GM19395 (cell line): ENCODE measurements at regions not wholly inside any gene's neighbourhood (a gene's known extent, or its start where the extent isn't known, plus 50 kb on each side); places are given as distances from the start of the nearest gene placed in this dataset.

Experiments
- ATAC-seq: cut with Tn5 transposase; IDR thresholded peaks from one replicate; pipeline ENCODE4 v1.9.1; 2021; ENCODE audit warnings: mild to moderate bottlenecking, moderate library complexity; ENCODE audit not compliant: unreplicated experiment

DNA sequence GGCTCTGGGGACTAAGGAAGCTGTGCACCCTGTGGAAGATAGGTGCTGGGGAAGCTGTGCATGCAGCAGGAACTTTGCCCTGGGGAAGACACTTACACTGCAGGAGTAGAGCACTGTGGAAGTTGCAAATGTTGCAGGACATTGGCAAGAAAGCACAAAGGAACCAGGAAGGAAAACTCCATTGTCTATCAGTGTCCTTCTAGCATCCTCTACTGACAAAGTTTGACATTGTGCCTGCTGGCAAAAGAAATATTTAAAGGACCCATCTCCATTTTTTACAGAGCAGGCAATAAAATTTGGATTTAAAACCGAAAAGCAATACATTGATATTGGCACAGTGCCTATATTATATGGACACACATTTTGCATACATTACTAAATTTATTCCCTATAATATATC, 394.1 kb downstream of the PBX1 start:
- ATAC-seq = no peak

GRCh38 chr1:164951508-164951907, 392.5 kb downstream of the PBX1 start:
- no peak for ATAC-seq

GRCh38 chr1:164950541-164950986, 391.6 kb downstream of the PBX1 start:
- no peak for ATAC-seq

DNA sequence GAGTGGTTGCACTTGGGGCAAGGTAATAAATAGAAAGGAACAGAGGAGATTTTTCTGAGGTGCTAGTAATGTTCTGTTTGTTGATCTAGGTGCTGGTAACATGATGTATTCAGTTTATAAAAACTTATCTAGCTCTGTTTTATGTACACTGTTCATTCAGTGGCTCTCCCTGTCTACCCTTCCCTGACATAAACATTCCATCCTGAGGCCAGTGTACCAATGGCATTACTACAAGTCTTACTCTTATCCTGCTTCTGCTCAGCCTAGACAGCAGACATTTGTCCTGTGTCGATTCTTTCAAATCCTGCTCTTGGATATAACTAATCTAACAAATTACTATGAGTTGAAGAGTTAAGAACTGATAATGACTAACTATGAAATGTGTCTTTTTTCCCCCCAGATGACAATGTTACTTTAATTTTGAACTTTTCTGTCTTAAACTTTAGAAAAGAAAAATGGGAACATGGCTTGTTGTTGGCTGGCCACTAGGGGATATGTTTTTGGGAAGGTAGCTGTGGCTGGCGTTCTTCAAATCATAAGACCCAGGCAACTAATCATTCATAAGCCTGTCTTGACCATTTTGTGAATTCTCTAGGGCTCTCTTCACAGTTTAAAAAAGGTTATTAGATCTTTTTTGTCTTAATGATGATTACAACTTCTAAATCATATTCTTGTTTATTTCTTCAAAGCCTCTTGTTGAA, 390.9 kb downstream of the PBX1 start:
- no peak for ATAC-seq

GRCh38 chr1:164948101-164948500, 389.1 kb downstream of the PBX1 start:
- ATAC-seq = no peak

DNA sequence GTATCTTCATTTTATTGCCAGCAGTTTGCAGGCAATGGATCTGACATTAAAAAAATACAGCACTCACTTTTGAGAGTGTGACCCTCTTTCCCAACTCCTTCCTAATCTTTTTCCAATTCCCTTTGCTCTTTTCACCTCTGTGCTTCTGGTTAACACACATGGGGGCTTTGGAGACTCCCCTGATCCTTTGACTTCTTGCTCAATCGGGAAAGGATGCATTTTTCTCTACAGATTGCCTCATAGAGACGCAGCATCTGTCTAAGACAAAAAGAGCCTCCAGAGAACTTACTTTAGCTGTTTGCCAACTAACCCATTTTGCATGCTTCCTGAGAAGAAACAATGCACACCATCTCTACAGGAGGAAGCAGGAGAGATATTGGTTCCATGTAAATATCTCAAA, 378.3 kb downstream of the PBX1 start:
- ATAC-seq = no peak

GRCh38 chr1:164932580-164932979, 373.6 kb downstream of the PBX1 start:
- no peak for ATAC-seq

DNA sequence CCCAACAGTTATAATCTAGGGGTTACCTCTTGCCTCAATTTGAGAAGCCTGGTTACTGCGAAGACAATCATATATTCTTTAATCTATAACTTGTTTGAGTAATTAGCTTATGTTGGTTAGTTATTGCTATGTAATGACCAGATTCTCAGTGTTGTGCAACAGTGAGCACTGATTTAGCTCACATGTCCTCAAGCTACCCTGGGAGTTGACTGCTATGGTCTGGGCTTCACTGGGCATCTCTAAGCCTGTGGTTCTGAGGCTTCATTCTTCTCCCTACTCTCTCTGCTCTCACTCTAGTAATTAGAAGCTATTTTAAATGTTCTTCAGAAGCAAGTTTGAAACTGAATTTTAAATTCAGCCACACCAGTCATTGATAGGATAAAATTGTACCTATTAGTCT, 371.8 kb downstream of the PBX1 start:
- no peak for ATAC-seq

GRCh38 chr1:164930241-164930640, 371.3 kb downstream of the PBX1 start:
- ATAC-seq = no peak

- ATAC-seq = no peak
These were observed 369.3 kb downstream of the PBX1 start for GRCh38 chr1:164928232-164928812.

GRCh38 chr1:164926107-164926506, 367.1 kb downstream of the PBX1 start:
- no peak for ATAC-seq

- ATAC-seq = no peak
These were observed 363.6 kb downstream of the PBX1 start for GRCh38 chr1:164922585-164922984.

- no peak for ATAC-seq
These were observed 362.5 kb downstream of the PBX1 start for GRCh38 chr1:164921493-164921892.

DNA sequence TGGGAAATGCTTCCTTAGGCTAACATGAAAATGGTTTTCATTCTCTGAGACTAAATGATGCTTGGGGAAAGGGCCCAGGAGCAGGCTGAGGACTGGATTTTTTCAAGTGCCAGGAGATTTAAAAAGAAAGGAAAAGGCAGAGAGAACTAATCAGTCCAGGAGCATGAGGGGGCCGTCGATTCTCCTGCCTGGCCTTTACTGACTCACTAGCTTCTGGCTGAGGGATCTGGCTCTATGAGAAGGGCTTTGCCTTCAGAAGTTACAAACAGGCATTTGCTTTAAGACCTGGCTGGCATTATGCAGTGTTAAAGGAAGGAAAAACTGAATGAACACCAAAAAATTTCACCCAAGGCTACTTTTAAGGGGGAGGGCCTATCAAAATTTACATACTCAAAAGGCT, 359.2 kb downstream of the PBX1 start:
- ATAC-seq = no peak

DNA sequence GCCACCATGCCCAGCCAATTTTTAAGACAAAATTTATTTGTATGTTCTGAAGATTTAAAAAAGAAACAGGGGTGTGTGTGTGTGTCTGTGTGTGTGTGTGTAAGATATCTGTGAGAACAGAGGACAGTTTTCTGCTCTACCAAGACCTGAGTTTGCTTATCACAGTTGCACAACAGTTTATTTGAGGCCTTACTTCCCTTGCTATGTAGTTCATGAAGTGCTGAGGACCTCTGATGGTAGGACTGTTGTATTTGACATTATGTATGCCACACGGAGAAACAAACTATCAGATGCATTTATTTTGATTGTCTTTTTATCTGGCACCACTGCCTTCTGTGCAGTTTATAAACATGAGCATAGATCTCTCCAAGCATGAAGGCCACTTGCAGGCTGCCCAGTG, 355.2 kb downstream of the PBX1 start:
- no peak for ATAC-seq

- ATAC-seq = no peak
These were observed 353.3 kb downstream of the PBX1 start for GRCh38 chr1:164912290-164912689.

DNA sequence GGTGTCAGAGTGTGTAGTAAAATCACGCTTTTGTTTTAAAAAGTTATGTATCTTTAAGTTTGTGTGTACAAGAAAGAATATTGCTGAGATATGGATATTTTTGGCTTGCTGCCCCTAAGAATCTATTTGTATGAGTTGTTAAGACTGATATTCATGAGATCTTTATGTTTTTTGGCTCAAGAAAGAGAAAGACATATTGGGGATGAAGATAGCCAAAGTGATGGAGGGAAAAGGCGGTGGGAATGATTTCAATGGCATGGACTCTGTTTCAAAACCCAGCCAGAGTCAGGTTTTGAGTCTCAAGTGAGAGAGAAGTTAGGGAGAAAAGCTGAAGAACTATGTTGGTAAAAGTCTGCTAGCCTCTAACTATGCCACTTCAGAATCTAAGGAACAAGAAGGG, 351.7 kb downstream of the PBX1 start:
- ATAC-seq = no peak

- no peak for ATAC-seq
These were observed 348.7 kb downstream of the PBX1 start for GRCh38 chr1:164907666-164908065.

DNA sequence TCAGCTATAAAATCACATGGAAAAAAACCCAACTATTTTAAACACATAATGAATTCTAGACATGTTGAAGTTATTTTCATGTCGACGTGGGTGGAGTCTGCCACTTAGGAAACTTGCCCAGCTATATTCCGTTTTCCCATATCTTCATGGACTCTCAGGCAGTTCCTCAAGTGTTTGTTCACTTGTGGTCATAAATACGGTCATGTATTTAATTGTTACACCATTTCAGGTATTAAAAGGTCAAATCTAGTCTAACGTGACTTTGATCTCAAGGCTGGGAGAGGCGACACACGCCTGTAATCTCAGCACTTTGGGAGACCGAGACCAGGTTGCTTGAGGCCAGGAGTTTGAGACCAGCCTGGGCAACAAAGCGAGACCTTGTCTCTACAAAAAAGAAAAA, 346.9 kb downstream of the PBX1 start:
- no peak for ATAC-seq

DNA sequence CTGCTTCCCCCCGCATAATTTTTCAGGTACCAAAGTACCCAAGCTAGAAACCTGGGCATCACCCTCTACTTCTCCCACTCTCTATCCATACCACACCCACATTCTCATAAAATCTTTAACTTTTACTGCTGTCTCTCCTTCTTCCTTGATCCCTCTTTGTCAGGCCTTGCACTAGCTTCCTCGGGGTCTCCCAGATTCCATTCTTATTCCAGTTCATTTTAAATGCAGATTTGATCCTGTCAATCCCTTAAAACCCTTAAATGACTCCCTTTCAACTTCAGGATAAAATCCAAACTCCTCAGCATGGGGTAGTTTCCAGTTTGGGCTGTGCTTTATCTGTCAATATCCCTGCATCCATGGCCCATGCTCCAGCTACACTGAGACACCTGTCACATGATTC, 343.5 kb downstream of the PBX1 start:
- ATAC-seq = no peak
